Kidney epithelial cell (primary cell): ENCODE measurements at regions not wholly inside any gene's neighbourhood (a gene's known extent, or its start where the extent isn't known, plus 50 kb on each side); places are given as distances from the start of the nearest gene placed in this dataset.

Experiments used
- DNase-seq: peaks from one replicate; pipeline ENCODE4 v3.0.0-alpha.2; 2010; ENCODE audit warnings: low read depth
- H3K27me3 ChIP-seq: 2 replicates; pipeline ENCODE4 v1.6.0; 2011; ENCODE audit warnings: low read length; ENCODE audit not compliant: control insufficient read depth, insufficient read depth
- H3K36me3 ChIP-seq: 2 replicates; pipeline ENCODE4 v1.5.1; 2011; ENCODE audit warnings: low read length; ENCODE audit not compliant: control insufficient read depth, insufficient read depth
- H3K4me3 ChIP-seq: 2 replicates; pipeline ENCODE4 v1.5.1; 2011; ENCODE audit warnings: low read depth, mild to moderate bottlenecking, control low read depth, low read length
- CTCF ChIP-seq: IDR thresholded peaks from 2 replicates; pipeline ENCODE4 v1.5.1; 2011; ENCODE audit warnings: mild to moderate bottlenecking, moderate library complexity, low read length, control low read depth, inconsistent platforms; ENCODE audit not compliant: insufficient read depth, poor library complexity, severe bottlenecking

- DNase-seq, result no peak
- Histone ChIP-seq H3K4me3 (no peak overlapping the region), H3K36me3 (no peaks in the 10 kb centered on the region), H3K27me3 (no peaks in the 10 kb centered on the region)
- TF ChIP-seq CTCF, result no peak
Measured at GRCh38 chr14:43778937-43779639, 728.0 kb downstream of the FSCB start.

DNA sequence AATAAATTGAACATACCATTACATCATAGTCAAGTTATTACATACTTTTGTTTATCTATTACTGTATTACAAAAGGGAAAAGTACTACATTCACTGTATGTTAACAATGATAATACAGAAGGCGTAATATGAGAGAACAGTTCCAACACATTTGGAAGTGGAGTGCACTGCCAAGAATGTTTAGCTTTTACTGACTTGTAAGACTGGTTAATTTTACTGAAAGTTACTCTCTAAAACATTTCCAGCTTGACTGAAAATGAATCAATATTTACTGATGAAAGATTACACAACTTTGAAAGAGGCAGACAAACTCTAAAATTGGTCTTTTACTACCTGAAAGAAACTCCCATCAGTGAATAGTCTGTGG lies 728.5 kb downstream of the FSCB start:
- TF ChIP-seq CTCF, result no peak
- no peak for DNase-seq
- Histone ChIP-seq H3K36me3 (no peaks in the 10 kb centered on the region), H3K27me3 (no peaks in the 10 kb centered on the region), H3K4me3 (no peak overlapping the region)

DNA sequence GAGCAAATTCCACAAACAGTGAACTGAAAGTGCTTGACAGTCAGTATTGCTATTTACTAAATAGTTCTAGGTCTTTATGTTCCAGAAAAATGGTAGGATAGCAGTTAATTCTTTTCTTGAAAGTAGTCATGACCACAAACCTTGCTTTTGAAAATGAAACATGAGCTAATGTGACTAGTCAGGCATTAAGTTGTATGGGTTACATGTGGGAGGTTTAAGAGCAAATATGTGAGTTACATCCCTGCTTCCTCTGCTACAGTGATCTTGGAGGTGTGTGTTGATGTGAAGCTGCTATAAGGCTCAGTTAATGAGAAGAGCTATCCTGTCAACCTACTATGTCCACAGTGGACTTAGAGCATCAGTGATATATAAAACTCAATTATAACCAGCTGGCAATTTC lies 741.6 kb downstream of the FSCB start:
- Histone ChIP-seq H3K27me3 (no peaks in the 10 kb centered on the region), H3K4me3 (no peak overlapping the region), H3K36me3 (no peaks in the 10 kb centered on the region)
- no peak for TF ChIP-seq CTCF
- peak; percentile 23 for DNase-seq

DNA sequence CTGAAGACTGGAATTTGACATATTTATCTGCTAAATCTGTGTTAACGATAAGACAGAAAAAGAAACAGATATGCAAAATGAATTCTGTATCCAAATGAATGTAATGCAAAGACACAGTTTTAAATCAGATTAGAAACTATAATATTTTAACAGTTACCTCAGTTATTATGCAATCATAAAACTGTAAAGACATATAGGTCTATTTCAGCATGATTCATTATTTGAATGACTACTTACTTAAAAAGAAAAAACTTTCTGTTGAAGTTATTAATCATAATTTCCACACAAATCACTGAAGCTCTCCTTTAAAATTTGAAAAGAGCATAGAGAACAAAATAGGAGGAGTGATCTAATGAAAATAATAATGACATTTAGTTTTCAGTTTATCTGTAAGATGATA lies 742.6 kb downstream of the FSCB start:
- Histone ChIP-seq H3K27me3 (no peaks in the 10 kb centered on the region), H3K4me3 (no peak overlapping the region), H3K36me3 (no peaks in the 10 kb centered on the region)
- TF ChIP-seq CTCF, result no peak
- no peak for DNase-seq

GRCh38 chr14:43755707-43756106 lies 751.4 kb downstream of the FSCB start:
- no peak for DNase-seq
- TF ChIP-seq CTCF, result no peak
- H3K27me3 ChIP-seq, result no peaks in the 10 kb centered on the region
- no peak overlapping the region for H3K4me3 ChIP-seq
- H3K36me3 ChIP-seq, result no peaks in the 10 kb centered on the region

- Histone ChIP-seq H3K4me3 (no peak overlapping the region), H3K27me3 (no peaks in the 10 kb centered on the region), H3K36me3 (no peaks in the 10 kb centered on the region)
- no peak for DNase-seq
- TF ChIP-seq CTCF, result no peak
Measured at GRCh38 chr14:43754838-43755237, 752.2 kb downstream of the FSCB start.
